KMS-11 (cell line): ENCODE measurements at regions not wholly inside any gene's neighbourhood (a gene's known extent, or its start where the extent isn't known, plus 50 kb on each side); places are given as distances from the start of the nearest gene placed in this dataset.

Source experiments
- H2AFZ ChIP-seq: fragments of 200-600 bp; sonication (generic); 2 replicates; pipeline ENCODE4 v1.6.1; 2016; ENCODE audit warnings: antibody characterized with exemption, mixed run types, low read depth
- H3K27ac ChIP-seq: fragments of 200-600 bp; sonication (generic); 2 replicates; pipeline ENCODE4 v1.6.1; 2016; ENCODE audit warnings: mild to moderate bottlenecking, mixed run types
- H3K27me3 ChIP-seq: fragments of 200-600 bp; sonication (generic); 2 replicates; pipeline ENCODE4 v1.6.1; 2017; ENCODE audit warnings: mild to moderate bottlenecking, low read depth, mixed run types, moderate library complexity; ENCODE audit not compliant: insufficient read depth
- H3K36me3 ChIP-seq: fragments of 200-600 bp; sonication (generic); 2 replicates; pipeline ENCODE4 v1.6.1; 2017; ENCODE audit warnings: mild to moderate bottlenecking, mixed run types; ENCODE audit not compliant: insufficient read depth
- H3K4me1 ChIP-seq: fragments of 200-600 bp; sonication (generic); 2 replicates; pipeline ENCODE4 v1.6.1; 2016; ENCODE audit warnings: mild to moderate bottlenecking, low read depth, mixed run types; ENCODE audit not compliant: poor library complexity, severe bottlenecking
- H3K4me2 ChIP-seq: fragments of 200-600 bp; sonication (generic); 2 replicates; pipeline ENCODE4 v1.7.0; 2016; ENCODE audit warnings: mild to moderate bottlenecking, mixed run types
- H3K4me3 ChIP-seq: fragments of 200-600 bp; sonication (generic); IDR thresholded peaks from 2 replicates; pipeline ENCODE4 v1.6.1; 2017; ENCODE audit warnings: low read depth, low read length, mixed read lengths; ENCODE audit not compliant: insufficient read depth
- H3K79me2 ChIP-seq: fragments of 200-600 bp; sonication (generic); 2 replicates; pipeline ENCODE4 v1.6.1; 2016; ENCODE audit warnings: low read depth, mixed run types; ENCODE audit not compliant: insufficient read depth
- H3K9ac ChIP-seq: fragments of 200-600 bp; sonication (generic); 2 replicates; pipeline ENCODE4 v1.6.1; 2016; ENCODE audit warnings: mild to moderate bottlenecking, mixed run types
- H4K20me1 ChIP-seq: fragments of 200-600 bp; sonication (generic); 2 replicates; pipeline ENCODE4 v1.6.1; 2016; ENCODE audit warnings: mild to moderate bottlenecking, mixed run types; ENCODE audit not compliant: insufficient read depth
- CTCF ChIP-seq: fragments of 200-600 bp; sonication (generic); conservative IDR thresholded peaks from 2 replicates; pipeline ENCODE4 v1.6.1; 2017; ENCODE audit warnings: low read depth, mild to moderate bottlenecking, antibody characterized with exemption, low read length, moderate library complexity, mixed read lengths

GRCh38 chr2:65528241-65528574, 95.8 kb upstream of the SPRED2 start:
- no peak overlapping the region for H2AFZ ChIP-seq
- H3K27me3 ChIP-seq: no peaks in the 10 kb centered on the region
- no peaks in the 10 kb centered on the region for H3K36me3 ChIP-seq
- H3K9ac ChIP-seq: no peak overlapping the region
- peaks cover 4% of the 10 kb centered on the region for H3K4me1 ChIP-seq
- H3K4me3 ChIP-seq: no peak overlapping the region
- H3K4me2 ChIP-seq: no peak overlapping the region
- TF ChIP-seq CTCF: no peak
- H3K79me2 ChIP-seq: no peaks in the 10 kb centered on the region
- H3K27ac ChIP-seq: no peak overlapping the region
- H4K20me1 ChIP-seq: no peaks in the 10 kb centered on the region

DNA sequence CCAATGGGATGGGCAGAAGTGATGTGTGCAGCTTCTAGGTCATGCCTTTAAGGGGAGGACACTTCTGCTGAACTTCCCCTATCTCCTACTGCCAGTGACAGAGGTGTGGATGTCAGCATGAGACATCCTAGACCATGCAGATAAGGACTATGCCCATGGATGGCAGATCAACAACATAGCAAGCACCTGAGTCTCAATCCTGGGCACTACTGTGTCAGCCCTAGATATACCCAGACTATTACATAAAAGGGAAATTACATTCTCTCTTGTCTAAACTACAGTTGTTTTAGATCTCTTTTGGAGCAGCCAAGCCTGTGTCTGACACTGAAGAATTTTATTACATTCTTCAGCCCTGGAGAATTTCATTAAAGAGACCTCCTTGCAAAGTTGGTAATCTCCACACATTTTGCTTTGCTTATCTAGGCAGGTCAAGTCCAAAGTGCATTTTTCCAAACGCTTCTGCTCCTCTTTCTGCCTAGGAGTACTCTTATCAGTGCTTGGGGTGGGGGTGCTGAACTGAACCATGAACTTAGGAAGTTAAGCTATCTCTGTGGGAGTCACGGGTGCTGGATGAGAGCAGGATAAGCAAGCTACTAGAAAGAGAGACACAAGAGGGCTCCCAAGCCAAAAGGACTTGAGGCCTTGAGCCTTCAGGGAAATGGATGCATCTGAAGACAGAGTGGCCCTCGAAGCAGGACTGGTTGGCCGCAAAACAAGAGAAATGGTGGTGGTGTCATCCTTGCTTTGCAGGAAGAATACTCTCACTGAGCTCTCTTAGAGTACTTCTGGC, 95.2 kb upstream of the SPRED2 start:
- no peak overlapping the region for H3K4me3 ChIP-seq
- H3K36me3 ChIP-seq: no peaks in the 10 kb centered on the region
- no peaks in the 10 kb centered on the region for H3K27me3 ChIP-seq
- H3K79me2 ChIP-seq: no peaks in the 10 kb centered on the region
- no peak overlapping the region for H3K27ac ChIP-seq
- H3K9ac ChIP-seq: no peak overlapping the region
- no peak for TF ChIP-seq CTCF
- H3K4me2 ChIP-seq: no peak overlapping the region
- H4K20me1 ChIP-seq: no peaks in the 10 kb centered on the region
- no peak overlapping the region for H2AFZ ChIP-seq
- H3K4me1 ChIP-seq: peaks cover 4% of the 10 kb centered on the region

- no peak overlapping the region for H3K27ac ChIP-seq
- H3K4me2 ChIP-seq: no peak overlapping the region
- no peak for TF ChIP-seq CTCF
- H3K4me3 ChIP-seq: no peak overlapping the region
- H3K36me3 ChIP-seq: no peaks in the 10 kb centered on the region
- H3K27me3 ChIP-seq: no peaks in the 10 kb centered on the region
- no peaks in the 10 kb centered on the region for H4K20me1 ChIP-seq
- H3K4me1 ChIP-seq: peaks cover 4% of the 10 kb centered on the region
- H3K79me2 ChIP-seq: no peaks in the 10 kb centered on the region
- no peak overlapping the region for H3K9ac ChIP-seq
- H2AFZ ChIP-seq: no peak overlapping the region
These were observed 93.3 kb upstream of the SPRED2 start for GRCh38 chr2:65525616-65526231.

DNA sequence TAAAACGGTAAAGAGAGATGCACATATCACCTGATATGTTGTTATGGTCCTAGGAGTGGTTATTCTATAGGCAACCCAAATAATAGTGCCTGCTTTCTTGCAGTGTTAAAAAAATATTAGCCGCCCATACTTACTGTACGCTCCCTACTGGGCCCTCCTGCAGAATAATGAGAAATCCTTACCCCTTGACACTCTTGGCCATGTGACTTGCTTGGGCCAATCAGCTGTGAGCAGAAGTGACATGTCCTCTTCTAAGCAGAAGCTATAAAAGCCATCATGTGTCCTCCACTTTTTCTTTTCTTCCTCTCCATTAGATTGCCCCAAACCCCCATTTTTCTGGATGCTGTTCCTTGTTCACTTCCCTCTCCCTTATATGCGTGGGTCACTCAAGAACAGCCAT, 90.5 kb upstream of the SPRED2 start:
- H3K4me1 ChIP-seq: no peaks in the 10 kb centered on the region
- no peak overlapping the region for H3K9ac ChIP-seq
- no peak overlapping the region for H3K4me3 ChIP-seq
- no peaks in the 10 kb centered on the region for H4K20me1 ChIP-seq
- H3K27me3 ChIP-seq: no peaks in the 10 kb centered on the region
- no peaks in the 10 kb centered on the region for H3K36me3 ChIP-seq
- TF ChIP-seq CTCF: no peak
- no peak overlapping the region for H2AFZ ChIP-seq
- no peak overlapping the region for H3K27ac ChIP-seq
- H3K79me2 ChIP-seq: no peaks in the 10 kb centered on the region
- no peak overlapping the region for H3K4me2 ChIP-seq
